HG03432 (cell line): ENCODE measurements at regions not wholly inside any gene's neighbourhood (a gene's known extent, or its start where the extent isn't known, plus 50 kb on each side); places are given as distances from the start of the nearest gene placed in this dataset.

Source experiments
- ATAC-seq: cut with Tn5 transposase; IDR thresholded peaks from one replicate; pipeline ENCODE4 v1.9.1; 2021; ENCODE audit warnings: mild to moderate bottlenecking, moderate library complexity; ENCODE audit not compliant: unreplicated experiment

DNA sequence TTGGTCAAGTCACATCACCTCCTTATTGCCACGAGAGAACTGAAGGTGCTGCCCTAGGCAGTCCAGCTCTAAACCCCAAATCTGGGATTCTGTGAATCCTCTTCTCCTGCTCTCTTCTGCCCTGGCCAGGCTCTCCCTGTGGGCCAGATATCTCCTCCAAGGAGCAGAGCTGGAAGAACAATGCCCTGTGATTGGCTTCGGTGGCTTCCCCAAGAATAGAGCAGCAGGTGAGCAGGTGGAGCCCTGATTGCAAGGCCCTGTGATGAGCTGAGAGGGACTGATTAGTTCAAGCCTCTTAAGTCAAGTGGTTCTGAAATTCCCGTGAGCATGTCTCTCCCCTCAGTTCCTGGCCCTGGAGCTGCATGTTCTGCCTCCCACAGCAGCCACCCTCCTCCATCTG, 175.3 kb upstream of the BRINP1 start:
- no peak for ATAC-seq

DNA sequence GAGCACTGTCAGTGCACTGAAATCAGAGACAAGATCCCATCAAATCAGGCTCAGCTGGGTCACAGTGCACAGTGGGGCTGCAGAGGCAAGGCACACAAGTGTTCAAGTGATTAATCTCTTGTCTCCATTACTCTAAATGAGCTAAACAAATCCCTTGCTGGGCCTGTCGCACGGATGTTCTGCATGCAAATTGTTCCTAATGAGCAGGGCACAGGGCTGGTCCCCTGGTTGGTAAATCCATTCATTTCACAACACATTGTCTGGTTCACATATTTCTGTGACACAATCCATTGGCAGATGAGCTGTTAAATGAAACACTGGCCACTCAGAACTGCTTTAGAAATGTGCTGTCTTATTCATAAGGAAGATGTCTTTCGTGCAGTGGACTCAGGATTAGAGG, 167.9 kb upstream of the BRINP1 start:
- ATAC-seq: no peak

DNA sequence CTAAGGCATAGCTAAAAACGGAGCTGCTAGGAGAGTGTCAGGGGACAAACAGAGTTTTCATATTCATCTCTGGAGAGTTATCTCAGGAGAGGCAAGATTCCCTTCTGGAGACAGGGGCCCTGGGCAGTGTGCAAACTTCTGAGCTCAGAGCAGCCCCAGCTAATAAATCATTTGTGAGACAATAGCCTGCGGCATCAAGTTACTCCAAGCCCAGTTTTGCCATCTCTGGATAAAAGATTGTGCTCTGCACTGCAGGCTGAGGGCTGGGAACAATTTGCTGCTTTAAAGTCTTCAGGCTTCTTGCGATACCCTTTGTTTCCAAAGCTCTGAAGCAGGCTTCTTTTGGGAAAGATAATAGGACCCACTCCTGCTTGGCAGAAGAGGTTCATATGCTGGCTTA, 164.3 kb upstream of the BRINP1 start:
- ATAC-seq: no peak

GRCh38 chr9:119526698-119527097, 157.5 kb upstream of the BRINP1 start:
- no peak for ATAC-seq

DNA sequence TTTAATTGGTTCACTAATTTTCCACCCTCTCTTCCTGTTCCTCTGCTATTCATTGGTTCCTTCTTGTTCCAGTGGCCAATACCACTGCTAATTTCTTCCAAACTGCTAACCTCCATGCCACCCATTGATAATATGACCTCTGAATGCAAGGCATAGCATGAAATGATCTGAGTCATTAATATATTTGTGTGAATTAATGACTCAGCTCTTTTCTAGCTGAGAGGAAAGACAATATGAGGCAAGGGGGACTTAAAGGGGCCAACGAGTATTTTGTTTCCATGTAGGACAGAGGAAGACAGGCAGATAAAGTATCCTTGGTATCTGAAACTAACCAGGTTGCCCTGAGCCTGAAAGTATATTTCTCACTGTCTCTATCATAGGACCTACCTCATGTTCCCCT, 154.3 kb upstream of the BRINP1 start:
- ATAC-seq: no peak

GRCh38 chr9:119522381-119522780, 153.1 kb upstream of the BRINP1 start:
- ATAC-seq: no peak

- no peak for ATAC-seq
Observed at GRCh38 chr9:119509291-119509905, 140.2 kb upstream of the BRINP1 start.

GRCh38 chr9:119501374-119501773, 132.1 kb upstream of the BRINP1 start:
- no peak for ATAC-seq

GRCh38 chr9:119500072-119500771, 131.0 kb upstream of the BRINP1 start:
- ATAC-seq: no peak

GRCh38 chr9:119487118-119487827, 118.0 kb upstream of the BRINP1 start:
- no peak for ATAC-seq

DNA sequence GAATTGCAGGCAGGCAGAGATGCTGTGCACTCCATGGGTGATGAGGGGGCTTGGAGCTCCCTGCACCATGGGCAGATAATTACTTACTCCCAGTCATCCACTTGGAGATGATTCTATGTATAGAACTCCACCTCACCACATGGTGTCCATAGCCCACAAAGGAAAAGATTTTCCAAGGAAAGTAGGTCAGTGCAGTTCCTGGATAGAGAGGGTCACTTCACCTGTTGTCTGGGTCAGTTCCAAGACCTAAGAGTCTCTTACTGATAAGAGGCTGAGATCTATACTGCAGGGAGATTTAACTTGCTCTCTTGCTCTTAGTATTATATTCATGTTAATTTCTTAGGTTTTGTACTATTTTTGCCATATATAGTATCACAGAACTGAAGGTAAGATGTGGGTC, 113.9 kb upstream of the BRINP1 start:
- no peak for ATAC-seq

DNA sequence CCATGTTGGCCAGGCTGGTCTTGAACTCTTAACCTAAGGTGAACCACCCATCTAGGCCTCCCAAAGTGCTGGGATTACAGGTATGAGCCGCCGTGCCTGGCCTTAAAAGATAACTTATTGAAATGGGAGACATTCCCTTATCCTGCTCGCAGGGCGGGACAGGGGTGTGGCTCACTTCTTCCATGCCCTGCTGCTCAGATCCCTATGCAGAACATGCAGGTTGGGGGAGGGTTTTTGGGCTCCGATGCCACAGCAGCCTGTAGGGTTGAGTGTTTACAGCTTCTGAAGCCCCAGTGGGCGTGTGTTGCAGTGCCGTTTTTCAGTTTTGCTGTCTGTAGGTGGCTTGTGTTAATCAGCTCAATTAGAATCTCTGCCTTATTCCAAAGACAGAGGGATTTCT, 108.0 kb upstream of the BRINP1 start:
- ATAC-seq: no peak

- ATAC-seq: no peak
Observed at GRCh38 chr9:119458068-119458467, 88.8 kb upstream of the BRINP1 start.

- ATAC-seq: no peak
Observed at GRCh38 chr9:119453980-119454379, 84.7 kb upstream of the BRINP1 start.

- ATAC-seq: no peak
Observed at GRCh38 chr9:119453490-119453911, 84.3 kb upstream of the BRINP1 start.

DNA sequence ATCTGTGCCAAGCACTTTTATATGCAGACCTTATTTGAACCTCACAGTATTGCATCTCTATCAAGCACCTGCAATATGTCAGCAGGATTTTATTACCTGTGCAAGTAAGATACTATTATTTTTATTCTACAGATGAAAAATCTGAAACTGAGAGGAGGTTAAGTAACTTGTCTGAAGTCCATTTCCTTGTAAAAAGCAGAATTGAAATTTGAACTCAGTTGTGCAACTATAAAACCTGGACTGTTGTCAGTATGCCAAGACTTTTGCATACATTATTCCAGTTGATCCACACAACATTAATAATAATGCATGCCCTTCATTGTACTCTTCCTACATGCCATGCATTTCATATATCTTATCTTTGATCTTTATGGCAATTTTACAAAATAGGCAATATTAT, 82.2 kb upstream of the BRINP1 start:
- ATAC-seq: no peak

DNA sequence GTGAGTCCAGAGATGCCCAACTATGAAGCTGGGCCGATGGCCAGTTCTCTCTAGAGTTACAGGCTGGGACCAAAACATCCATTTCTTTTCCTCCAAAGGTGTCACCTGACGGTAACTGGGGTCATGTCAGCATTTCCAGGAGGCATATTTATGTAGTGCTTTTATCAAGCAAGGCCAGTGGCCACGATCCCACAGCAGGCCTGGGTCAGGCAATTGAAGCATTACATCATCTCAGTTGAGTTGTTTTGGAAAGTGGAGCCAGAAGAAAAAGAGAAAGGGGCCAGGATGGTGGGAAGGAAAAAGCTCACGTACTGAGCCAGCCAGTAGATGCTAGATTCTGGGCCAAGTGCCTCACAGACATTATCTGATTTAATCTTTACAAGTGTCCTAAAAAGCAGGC, 73.9 kb upstream of the BRINP1 start:
- ATAC-seq: no peak

- ATAC-seq: no peak
Observed at GRCh38 chr9:119441832-119442231, 72.6 kb upstream of the BRINP1 start.

DNA sequence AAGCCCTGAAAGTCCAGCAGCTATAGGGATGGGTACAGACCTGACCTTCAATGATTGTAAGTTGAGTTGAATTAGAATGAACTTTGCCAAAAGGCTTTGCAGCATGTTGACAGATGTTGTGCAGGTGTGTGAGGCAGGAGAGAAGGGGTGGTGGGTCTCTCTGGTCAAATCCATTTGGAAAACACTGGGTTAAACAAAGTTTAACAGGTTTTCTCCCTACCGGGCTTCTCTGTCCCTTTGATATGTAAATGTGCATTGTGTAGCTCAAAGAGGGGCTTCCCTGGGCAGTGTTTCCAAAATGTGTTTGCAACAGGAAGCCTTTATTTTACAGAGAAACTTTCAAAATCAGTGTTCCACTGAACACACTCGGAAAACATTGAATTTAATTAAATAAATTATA, 72.1 kb upstream of the BRINP1 start:
- ATAC-seq: no peak

GRCh38 chr9:119436261-119436660, 67.0 kb upstream of the BRINP1 start:
- ATAC-seq: no peak

- ATAC-seq: no peak
Observed at GRCh38 chr9:119435076-119435475, 65.8 kb upstream of the BRINP1 start.

- ATAC-seq: no peak
Observed at GRCh38 chr9:119432428-119432827, 63.2 kb upstream of the BRINP1 start.
